Spleen (tissue), 7 donors: ENCODE measurements at regions not wholly inside any gene's neighbourhood (a gene's known extent, or its start where the extent isn't known, plus 50 kb on each side); places are given as distances from the start of the nearest gene placed in this dataset.

Experiments used
- POLR2A ChIP-seq, 3 donors: fragments of 450-650 bp; IDR thresholded peaks; one replicate each; pipeline ENCODE4 v1.5.1; 2017; ENCODE audit warnings: antibody characterized with exemption in 3 of 3, mild to moderate bottlenecking in 1 of 3
- POLR2AphosphoS5 ChIP-seq, 3 donors: sonication (generic); formaldehyde crosslinking; IDR thresholded peaks; one replicate each; pipeline ENCODE4 v1.5.1; 2017; ENCODE audit warnings: antibody characterized with exemption in 3 of 3
- TF ChIP-seq, protein P1 (sequence below), 11 experiments: fragments of 200-600 bp in 7 of 11; fragments of 450-650 bp in 4 of 11; sonication (generic) in 4 of 11; IDR thresholded peaks in 8 of 11; conservative IDR thresholded peaks in 3 of 11; 1 replicate in 7 of 11; 2 replicates in 4 of 11; pipeline versions ENCODE4 v1.4.0 to v1.8.0; 2016 to 2021; ENCODE audit warnings: antibody characterized with exemption in 11 of 11, inconsistent platforms in 4 of 11, mild to moderate bottlenecking in 1 of 11
- donor health status: DM: no; HTN: no; CAD: no; lungs with moderate emphysema.
- donor health status: DM: no; HTN: no; CAD: no.
- donor health status: DM: no; HTN: no; CAD: no.

GRCh38 chr2:16746329-16746728 lies 80.7 kb upstream of the CYRIA start:
- TF ChIP-seq, protein P1, sequence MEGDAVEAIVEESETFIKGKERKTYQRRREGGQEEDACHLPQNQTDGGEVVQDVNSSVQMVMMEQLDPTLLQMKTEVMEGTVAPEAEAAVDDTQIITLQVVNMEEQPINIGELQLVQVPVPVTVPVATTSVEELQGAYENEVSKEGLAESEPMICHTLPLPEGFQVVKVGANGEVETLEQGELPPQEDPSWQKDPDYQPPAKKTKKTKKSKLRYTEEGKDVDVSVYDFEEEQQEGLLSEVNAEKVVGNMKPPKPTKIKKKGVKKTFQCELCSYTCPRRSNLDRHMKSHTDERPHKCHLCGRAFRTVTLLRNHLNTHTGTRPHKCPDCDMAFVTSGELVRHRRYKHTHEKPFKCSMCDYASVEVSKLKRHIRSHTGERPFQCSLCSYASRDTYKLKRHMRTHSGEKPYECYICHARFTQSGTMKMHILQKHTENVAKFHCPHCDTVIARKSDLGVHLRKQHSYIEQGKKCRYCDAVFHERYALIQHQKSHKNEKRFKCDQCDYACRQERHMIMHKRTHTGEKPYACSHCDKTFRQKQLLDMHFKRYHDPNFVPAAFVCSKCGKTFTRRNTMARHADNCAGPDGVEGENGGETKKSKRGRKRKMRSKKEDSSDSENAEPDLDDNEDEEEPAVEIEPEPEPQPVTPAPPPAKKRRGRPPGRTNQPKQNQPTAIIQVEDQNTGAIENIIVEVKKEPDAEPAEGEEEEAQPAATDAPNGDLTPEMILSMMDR (IDR thresholded peaks at IDR 0.05 in 8 of 11, conservative IDR thresholded peaks at IDR 0.05 in 3 of 11): no peak
- TF ChIP-seq POLR2AphosphoS5 (IDR thresholded peaks at IDR 0.05) (no peak), POLR2A (IDR thresholded peaks at IDR 0.05) (no peak)
